ENCODE measurements at regions not wholly inside any gene's neighbourhood (a gene's known extent, or its start where the extent isn't known, plus 50 kb on each side); places are given as distances from the start of the nearest gene placed in this dataset.

DNA sequence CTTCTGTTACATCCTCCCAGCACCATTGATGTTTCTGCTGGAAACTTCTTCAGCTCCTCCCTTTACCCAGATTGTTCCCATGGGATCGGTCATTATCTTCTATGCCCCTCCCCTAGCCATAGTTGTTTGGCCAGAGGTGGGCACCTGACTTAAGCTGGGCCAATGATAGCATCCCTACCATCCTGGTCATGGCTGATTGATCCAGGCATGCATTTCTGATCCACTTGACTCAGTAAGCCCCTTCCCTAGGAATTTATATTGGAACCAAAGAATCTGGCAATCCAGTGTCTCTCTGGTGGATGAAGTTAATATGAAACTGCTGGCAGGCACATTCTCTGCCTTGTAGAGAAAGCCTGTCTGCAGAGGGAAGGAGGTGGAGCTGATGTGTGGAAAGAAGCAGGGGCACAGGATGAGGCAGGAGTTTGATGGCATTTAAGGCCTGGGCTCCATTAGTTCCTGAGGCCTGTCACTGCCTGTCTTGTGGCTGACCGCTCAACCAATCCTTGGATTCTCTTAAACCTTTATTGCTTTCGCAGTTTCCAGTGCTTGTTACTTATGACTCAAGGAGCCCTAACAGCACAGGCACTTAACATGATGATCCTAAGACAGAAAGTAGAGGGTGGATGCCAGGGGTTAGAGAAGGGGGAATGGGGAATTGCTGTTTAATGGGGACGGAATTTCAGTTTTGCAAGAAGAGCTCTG lies 152.4 kb downstream of the ABCC12 start:
- DNase-seq (ENCODE audit: extremely low read depth in 1 of 4, low spot score in 3 of 4) (no peak), FAIRE-seq (no peak), ATAC-seq (no peak)
- H3K4me3 ChIP-seq = no peak overlapping the region
- ChIA-PET POLR2A (no interaction called here), CTCF (ENCODE audit: low intra/inter-chr PET ratio) (no interaction called here)
- H3K4me2 ChIP-seq (ENCODE audit: insufficient read depth, low read length) = no peak overlapping the region
- H3K27ac ChIP-seq (ENCODE audit: extremely low read depth, low read depth, low read length) = no peak overlapping the region
- H3K9me3 ChIP-seq (replicated peaks; ENCODE audit: control insufficient read depth, insufficient read depth, low read depth, low read length) = no peaks in the 10 kb centered on the region
- intact Hi-C loops (cut with micrococcal nuclease) = no loop called here
- no peaks in the 10 kb centered on the region for H3K79me2 ChIP-seq (ENCODE audit: control insufficient read depth, insufficient read depth, low read length)
- TF ChIP-seq, protein P1, sequence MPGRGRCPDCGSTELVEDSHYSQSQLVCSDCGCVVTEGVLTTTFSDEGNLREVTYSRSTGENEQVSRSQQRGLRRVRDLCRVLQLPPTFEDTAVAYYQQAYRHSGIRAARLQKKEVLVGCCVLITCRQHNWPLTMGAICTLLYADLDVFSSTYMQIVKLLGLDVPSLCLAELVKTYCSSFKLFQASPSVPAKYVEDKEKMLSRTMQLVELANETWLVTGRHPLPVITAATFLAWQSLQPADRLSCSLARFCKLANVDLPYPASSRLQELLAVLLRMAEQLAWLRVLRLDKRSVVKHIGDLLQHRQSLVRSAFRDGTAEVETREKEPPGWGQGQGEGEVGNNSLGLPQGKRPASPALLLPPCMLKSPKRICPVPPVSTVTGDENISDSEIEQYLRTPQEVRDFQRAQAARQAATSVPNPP (IDR thresholded peaks at IDR 0.05; ENCODE audit: borderline replicate concordance, insufficient read depth, insufficient read length) = no peak
- TF ChIP-seq KAT7 (CRISPR knock-in tag; IDR thresholded peaks at IDR 0.05; ENCODE audit: borderline replicate concordance) = no peak
- TF ChIP-seq SMARCC2 (IDR thresholded peaks at IDR 0.05; ENCODE audit: low read depth) = no peak
- TF ChIP-seq, protein P2, sequence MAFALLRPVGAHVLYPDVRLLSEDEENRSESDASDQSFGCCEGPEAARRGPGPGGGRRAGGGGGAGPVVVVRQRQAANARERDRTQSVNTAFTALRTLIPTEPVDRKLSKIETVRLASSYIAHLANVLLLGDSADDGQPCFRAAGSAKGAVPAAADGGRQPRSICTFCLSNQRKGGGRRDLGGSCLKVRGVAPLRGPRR (CRISPR knock-in tag; IDR thresholded peaks at IDR 0.05) = no peak
- no peak for TF ChIP-seq MAX (CRISPR knock-in tag; IDR thresholded peaks at IDR 0.05)
- no peak for TF ChIP-seq BMI1 (IDR thresholded peaks at IDR 0.05; ENCODE audit: low read length)
- no peak for TF ChIP-seq ZNF717 (CRISPR knock-in tag; IDR thresholded peaks at IDR 0.05)
- no peak for TF ChIP-seq NFE2 (IDR thresholded peaks at IDR 0.05; ENCODE audit: low read depth)
- TF ChIP-seq CXXC5 (CRISPR knock-in tag; IDR thresholded peaks at IDR 0.05) = no peak
- TF ChIP-seq ATF2 (CRISPR knock-in tag; IDR thresholded peaks at IDR 0.05) = no peak
- TF ChIP-seq, protein P3, sequence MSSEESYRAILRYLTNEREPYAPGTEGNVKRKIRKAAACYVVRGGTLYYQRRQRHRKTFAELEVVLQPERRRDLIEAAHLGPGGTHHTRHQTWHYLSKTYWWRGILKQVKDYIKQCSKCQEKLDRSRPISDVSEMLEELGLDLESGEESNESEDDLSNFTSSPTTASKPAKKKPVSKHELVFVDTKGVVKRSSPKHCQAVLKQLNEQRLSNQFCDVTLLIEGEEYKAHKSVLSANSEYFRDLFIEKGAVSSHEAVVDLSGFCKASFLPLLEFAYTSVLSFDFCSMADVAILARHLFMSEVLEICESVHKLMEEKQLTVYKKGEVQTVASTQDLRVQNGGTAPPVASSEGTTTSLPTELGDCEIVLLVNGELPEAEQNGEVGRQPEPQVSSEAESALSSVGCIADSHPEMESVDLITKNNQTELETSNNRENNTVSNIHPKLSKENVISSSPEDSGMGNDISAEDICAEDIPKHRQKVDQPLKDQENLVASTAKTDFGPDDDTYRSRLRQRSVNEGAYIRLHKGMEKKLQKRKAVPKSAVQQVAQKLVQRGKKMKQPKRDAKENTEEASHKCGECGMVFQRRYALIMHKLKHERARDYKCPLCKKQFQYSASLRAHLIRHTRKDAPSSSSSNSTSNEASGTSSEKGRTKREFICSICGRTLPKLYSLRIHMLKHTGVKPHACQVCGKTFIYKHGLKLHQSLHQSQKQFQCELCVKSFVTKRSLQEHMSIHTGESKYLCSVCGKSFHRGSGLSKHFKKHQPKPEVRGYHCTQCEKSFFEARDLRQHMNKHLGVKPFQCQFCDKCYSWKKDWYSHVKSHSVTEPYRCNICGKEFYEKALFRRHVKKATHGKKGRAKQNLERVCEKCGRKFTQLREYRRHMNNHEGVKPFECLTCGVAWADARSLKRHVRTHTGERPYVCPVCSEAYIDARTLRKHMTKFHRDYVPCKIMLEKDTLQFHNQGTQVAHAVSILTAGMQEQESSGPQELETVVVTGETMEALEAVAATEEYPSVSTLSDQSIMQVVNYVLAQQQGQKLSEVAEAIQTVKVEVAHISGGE (CRISPR knock-in tag; IDR thresholded peaks at IDR 0.05) = no peak
- no peak for TF ChIP-seq TCF7 (IDR thresholded peaks at IDR 0.05; ENCODE audit: borderline replicate concordance)
- TF ChIP-seq SIRT6 (IDR thresholded peaks at IDR 0.05; ENCODE audit: low read depth, low read length) = no peak
- no peak overlapping the region for H3K9ac ChIP-seq (ENCODE audit: insufficient read depth in 1 of 2, low read depth in 2 of 2, low read length in 2 of 2)
- H3K36me3 ChIP-seq (ENCODE audit: control insufficient read depth, insufficient read depth, low read length) = no peaks in the 10 kb centered on the region
- no peaks in the 10 kb centered on the region for H3K27me3 ChIP-seq (ENCODE audit: control insufficient read depth in 2 of 2, insufficient read depth in 2 of 2, low read length in 2 of 2)
- WGBS (ENCODE audit: insufficient coverage, low coverage, missing lambda C conversion rate) = 0% methylated on average over 4 of the region's 4 CpGs
- no peaks in the 10 kb centered on the region for H3K4me1 ChIP-seq (replicated peaks in 1 of 2; ENCODE audit: control insufficient read depth in 2 of 2, insufficient read depth in 2 of 2, low read length in 2 of 2)
- H2AFZ ChIP-seq (ENCODE audit: low read depth, low read length) = no peak overlapping the region
- H3K9me1 ChIP-seq (ENCODE audit: control insufficient read depth, insufficient read depth, low read length) = no peaks in the 10 kb centered on the region
- no peaks in the 10 kb centered on the region for H4K20me1 ChIP-seq (replicated peaks; ENCODE audit: control insufficient read depth, insufficient read depth, low read length)
- no TSS peak for BruUV-seq (replicated peaks)
- in situ Hi-C loops (cut with MboI) = no loop called here
